ENCODE measurements at regions not wholly inside any gene's neighbourhood (a gene's known extent, or its start where the extent isn't known, plus 50 kb on each side); places are given as distances from the start of the nearest gene placed in this dataset.

GRCh38 chr3:72210261-72210660, 425.3 kb upstream of the PROK2 start:
- in situ Hi-C loops (cut with MboI; ENCODE audit: low sequenced_read_pairs) = no loop called here
- Histone ChIP-seq H3K27me3 (ENCODE audit: low read depth) (no peaks in the 10 kb centered on the region), H3K36me3 (replicated peaks) (no peaks in the 10 kb centered on the region), H3K4me3 (no peak overlapping the region), H3K9me3 (no peaks in the 10 kb centered on the region), H3K4me1 (peaks cover 17% of the 10 kb centered on the region)
- DNase-seq (ENCODE audit: low spot score in 2 of 2) = peak in 1 of 2 experiments; percentile 32

GRCh38 chr3:72205297-72205826, 420.4 kb upstream of the PROK2 start:
- DNase-seq (ENCODE audit: low spot score in 2 of 2) = no peak
- Histone ChIP-seq H3K4me3 (no peak overlapping the region), H3K4me1 (no peaks in the 10 kb centered on the region), H3K27me3 (ENCODE audit: low read depth) (no peaks in the 10 kb centered on the region), H3K9me3 (no peaks in the 10 kb centered on the region), H3K36me3 (replicated peaks) (no peaks in the 10 kb centered on the region)
- in situ Hi-C loops (cut with MboI; ENCODE audit: low sequenced_read_pairs) = no loop called here

- in situ Hi-C loops (cut with MboI; ENCODE audit: low sequenced_read_pairs) = no loop called here
- Histone ChIP-seq H3K9me3 (no peaks in the 10 kb centered on the region), H3K36me3 (replicated peaks) (no peaks in the 10 kb centered on the region), H3K4me1 (no peaks in the 10 kb centered on the region), H3K27me3 (ENCODE audit: low read depth) (no peaks in the 10 kb centered on the region), H3K4me3 (no peak overlapping the region)
- no peak for DNase-seq (ENCODE audit: low spot score in 2 of 2)
These were observed 419.5 kb upstream of the PROK2 start for GRCh38 chr3:72204452-72204851.

GRCh38 chr3:72203613-72204349, 418.8 kb upstream of the PROK2 start:
- Histone ChIP-seq H3K4me3 (no peak overlapping the region), H3K36me3 (replicated peaks) (no peaks in the 10 kb centered on the region), H3K4me1 (no peaks in the 10 kb centered on the region), H3K9me3 (no peaks in the 10 kb centered on the region), H3K27me3 (ENCODE audit: low read depth) (no peaks in the 10 kb centered on the region)
- in situ Hi-C loops (cut with MboI; ENCODE audit: low sequenced_read_pairs) = no loop called here
- DNase-seq (ENCODE audit: low spot score in 2 of 2) = no peak

- Histone ChIP-seq H3K9me3 (no peaks in the 10 kb centered on the region), H3K27me3 (ENCODE audit: low read depth) (no peaks in the 10 kb centered on the region), H3K4me3 (no peak overlapping the region), H3K36me3 (replicated peaks) (no peaks in the 10 kb centered on the region), H3K4me1 (no peaks in the 10 kb centered on the region)
- no peak for DNase-seq (ENCODE audit: low spot score in 2 of 2)
- in situ Hi-C loops (cut with MboI; ENCODE audit: low sequenced_read_pairs) = no loop called here
These were observed 418.2 kb upstream of the PROK2 start for GRCh38 chr3:72203105-72203504.

GRCh38 chr3:72200332-72200731, 415.4 kb upstream of the PROK2 start:
- in situ Hi-C loops (cut with MboI; ENCODE audit: low sequenced_read_pairs) = no loop called here
- Histone ChIP-seq H3K9me3 (no peaks in the 10 kb centered on the region), H3K36me3 (replicated peaks) (no peaks in the 10 kb centered on the region), H3K4me1 (no peaks in the 10 kb centered on the region), H3K27me3 (ENCODE audit: low read depth) (no peaks in the 10 kb centered on the region), H3K4me3 (no peak overlapping the region)
- DNase-seq (ENCODE audit: low spot score in 2 of 2) = no peak

GRCh38 chr3:72199530-72199929, 414.6 kb upstream of the PROK2 start:
- no peaks in the 10 kb centered on the region for H3K27me3 ChIP-seq (ENCODE audit: low read depth)
- H3K4me1 ChIP-seq = no peaks in the 10 kb centered on the region
- no peak for DNase-seq (ENCODE audit: low spot score in 2 of 2)
- H3K4me3 ChIP-seq = no peak overlapping the region
- in situ Hi-C loops (cut with MboI; ENCODE audit: low sequenced_read_pairs) = no loop called here
- no peaks in the 10 kb centered on the region for H3K36me3 ChIP-seq (replicated peaks)
- no peaks in the 10 kb centered on the region for H3K9me3 ChIP-seq

- no peak overlapping the region for H3K4me3 ChIP-seq
- in situ Hi-C loops (cut with MboI; ENCODE audit: low sequenced_read_pairs) = no loop called here
- no peaks in the 10 kb centered on the region for H3K4me1 ChIP-seq
- H3K27me3 ChIP-seq (ENCODE audit: low read depth) = no peaks in the 10 kb centered on the region; the same call in 1 of the 2 replicates
- DNase-seq (ENCODE audit: low spot score in 2 of 2) = no peak
- no peaks in the 10 kb centered on the region for H3K36me3 ChIP-seq (replicated peaks)
- H3K9me3 ChIP-seq = no peaks in the 10 kb centered on the region
These were observed 411.5 kb upstream of the PROK2 start for GRCh38 chr3:72196377-72196929.

GRCh38 chr3:72195895-72196294, 410.9 kb upstream of the PROK2 start:
- H3K4me3 ChIP-seq = no peak overlapping the region
- DNase-seq (ENCODE audit: low spot score in 2 of 2) = no peak

GRCh38 chr3:72194458-72194857, 409.5 kb upstream of the PROK2 start:
- in situ Hi-C loops (cut with MboI; ENCODE audit: low sequenced_read_pairs) = no loop called here
- no peak for DNase-seq (ENCODE audit: low spot score in 2 of 2)
- H3K4me1 ChIP-seq = no peaks in the 10 kb centered on the region
- no peaks in the 10 kb centered on the region; the same call in 1 of the 2 replicates for H3K27me3 ChIP-seq (ENCODE audit: low read depth)
- no peaks in the 10 kb centered on the region for H3K9me3 ChIP-seq
- H3K4me3 ChIP-seq = no peak overlapping the region
- H3K36me3 ChIP-seq (replicated peaks) = no peaks in the 10 kb centered on the region

More at GRCh38 chr3:72195895-72196294, 410.9 kb upstream of the PROK2 start:
- no peaks in the 10 kb centered on the region for H3K4me1 ChIP-seq
- H3K27me3 ChIP-seq (ENCODE audit: low read depth) = no peaks in the 10 kb centered on the region; the same call in 1 of the 2 replicates
- in situ Hi-C loops (cut with MboI; ENCODE audit: low sequenced_read_pairs) = no loop called here
- no peaks in the 10 kb centered on the region for H3K9me3 ChIP-seq
- no peaks in the 10 kb centered on the region for H3K36me3 ChIP-seq (replicated peaks)

- H3K9me3 ChIP-seq = no peaks in the 10 kb centered on the region
- no peaks in the 10 kb centered on the region for H3K4me1 ChIP-seq
- no peaks in the 10 kb centered on the region; the same call in 1 of the 2 replicates for H3K27me3 ChIP-seq (ENCODE audit: low read depth)
- H3K4me3 ChIP-seq = no peak overlapping the region
- no peak for DNase-seq (ENCODE audit: low spot score in 2 of 2)
- no peaks in the 10 kb centered on the region for H3K36me3 ChIP-seq (replicated peaks)
- in situ Hi-C loops (cut with MboI; ENCODE audit: low sequenced_read_pairs) = no loop called here
These were observed 409.0 kb upstream of the PROK2 start for GRCh38 chr3:72193771-72194430.

GRCh38 chr3:72192572-72192971, 407.6 kb upstream of the PROK2 start:
- no peak overlapping the region for H3K4me3 ChIP-seq
- in situ Hi-C loops (cut with MboI; ENCODE audit: low sequenced_read_pairs) = no loop called here

GRCh38 chr3:72191209-72191960, 406.4 kb upstream of the PROK2 start:
- no peak for DNase-seq (ENCODE audit: low spot score in 2 of 2)
- Histone ChIP-seq H3K36me3 (replicated peaks) (no peaks in the 10 kb centered on the region), H3K27me3 (ENCODE audit: low read depth) (no peaks in the 10 kb centered on the region; the same call in 1 of the 2 replicates), H3K4me3 (no peak overlapping the region), H3K9me3 (no peaks in the 10 kb centered on the region), H3K4me1 (no peaks in the 10 kb centered on the region)
- in situ Hi-C loops (cut with MboI; ENCODE audit: low sequenced_read_pairs) = no loop called here

More at GRCh38 chr3:72192572-72192971, 407.6 kb upstream of the PROK2 start:
- no peaks in the 10 kb centered on the region; the same call in 1 of the 2 replicates for H3K27me3 ChIP-seq (ENCODE audit: low read depth)
- H3K36me3 ChIP-seq (replicated peaks) = no peaks in the 10 kb centered on the region
- no peaks in the 10 kb centered on the region for H3K4me1 ChIP-seq
- H3K9me3 ChIP-seq = no peaks in the 10 kb centered on the region
- DNase-seq (ENCODE audit: low spot score in 2 of 2) = no peak
